ENCODE measurements at regions not wholly inside any gene's neighbourhood (a gene's known extent, or its start where the extent isn't known, plus 50 kb on each side); places are given as distances from the start of the nearest gene placed in this dataset.

- TF ChIP-seq GATA3 (IDR thresholded peaks at IDR 0.05; ENCODE audit: low read depth, low read length) (peak; percentile 100), GATA2 (IDR thresholded peaks at IDR 0.05; ENCODE audit: low read depth, low read length) (peak; percentile 100)
Measured at GRCh38 chr19:30153326-30154210, 211.5 kb downstream of the URI1 start.

All from SH-SY5Y (cell line).